ENCODE measurements at regions not wholly inside any gene's neighbourhood (a gene's known extent, or its start where the extent isn't known, plus 50 kb on each side); places are given as distances from the start of the nearest gene placed in this dataset.
"Not testable (repeated sequence)": the region's sequence is repeated elsewhere in the genome, so short reads cannot be mapped to it uniquely, and the experiment has no call there.

DNA sequence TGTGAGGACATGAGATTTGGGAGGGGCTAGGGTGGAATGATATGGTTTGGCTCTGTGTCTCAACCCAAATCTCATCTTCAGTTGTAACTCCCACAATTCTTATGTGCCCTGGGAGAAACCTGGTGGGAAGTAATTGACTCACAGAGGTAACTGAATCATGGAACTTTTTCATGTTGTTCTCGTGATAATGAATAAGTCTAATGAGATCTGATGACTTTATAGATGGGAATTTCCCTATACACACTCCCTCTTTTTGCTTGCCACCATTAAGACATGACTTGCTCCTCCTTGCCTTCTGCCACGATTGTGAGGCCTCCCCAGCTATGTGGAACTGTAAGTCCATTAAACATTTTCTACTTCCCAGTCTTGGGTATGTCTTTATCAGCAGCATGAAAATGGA, 253.2 kb upstream of the GK2 start:
- no peak for TF ChIP-seq EP300 (IDR thresholded peaks at IDR 0.05)
- no peak for TF ChIP-seq CTCF (IDR thresholded peaks at IDR 0.05)
- TF ChIP-seq POLR2A (IDR thresholded peaks at IDR 0.05) = no peak
- H3K27me3 ChIP-seq = no peaks in the 10 kb centered on the region
- no peak overlapping the region for H3K4me3 ChIP-seq
- WGBS, 2 donors = 86 to 89% methylated on average over 2 of the region's 2 CpGs
- H3K36me3 ChIP-seq = no peaks in the 10 kb centered on the region
- H3K27ac ChIP-seq = no peak overlapping the region
- DNase-seq (ENCODE audit: low spot score in 2 of 2) = no peak
- peaks cover 0 to 11% (median 0%) of the 10 kb centered on the region in 4 donors for H3K9me3 ChIP-seq
- no peaks in the 10 kb centered on the region for H3K4me1 ChIP-seq

DNA sequence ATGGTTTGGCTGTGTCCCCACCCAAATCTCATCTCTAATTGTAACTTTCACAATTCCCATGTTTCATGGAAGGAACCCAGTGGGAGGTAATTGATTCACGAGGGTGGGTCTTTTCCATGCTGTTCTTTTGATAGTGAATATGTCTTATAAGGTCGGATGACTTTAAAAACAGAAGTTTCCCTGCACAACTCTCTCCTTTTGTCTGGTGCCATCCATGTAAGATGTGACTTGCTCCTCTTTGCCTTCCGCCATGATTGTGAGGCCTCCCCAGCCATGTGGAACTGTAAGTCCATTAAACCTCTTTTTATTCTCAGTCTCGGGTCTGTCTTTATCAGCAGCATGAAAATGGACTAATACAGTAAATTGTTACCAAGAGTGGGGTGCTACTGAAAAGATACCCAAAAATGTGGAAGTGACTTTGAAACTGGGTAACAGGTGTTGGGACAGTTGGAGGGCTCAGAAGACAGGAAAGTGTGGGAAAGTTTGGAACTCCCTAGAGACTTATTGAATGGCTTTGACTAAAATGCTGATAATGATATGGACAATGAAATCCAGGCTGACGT, 251.4 kb upstream of the GK2 start:
- H3K36me3 ChIP-seq; H3K4me1 ChIP-seq; H3K4me3 ChIP-seq; H3K27me3 ChIP-seq; DNase-seq (ENCODE audit: low spot score in 2 of 2); H3K27ac ChIP-seq: not testable (repeated sequence)
- H3K9me3 ChIP-seq = peaks cover 0 to 11% (median 0%) of the 10 kb centered on the region in 4 donors
- WGBS, 2 donors = 51 to 67% methylated on average over 5 of the region's 5 CpGs

DNA sequence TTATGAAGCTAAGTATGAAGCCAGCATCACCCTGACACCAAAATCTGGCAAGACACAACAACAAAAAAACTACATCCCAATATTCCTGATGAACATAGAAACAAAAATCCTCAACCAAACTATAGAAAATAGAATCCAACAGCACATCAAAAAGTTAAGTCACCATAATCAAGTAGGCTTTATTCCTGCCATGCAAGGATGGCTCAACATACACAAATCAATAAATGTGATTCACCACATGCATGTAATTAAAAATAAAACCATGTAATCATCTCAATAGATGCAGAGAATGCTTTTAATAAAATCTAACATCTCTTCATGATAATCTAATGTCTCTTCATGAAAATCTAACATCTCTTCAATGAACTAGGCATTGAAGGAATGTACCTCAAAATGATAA, 249.4 kb upstream of the GK2 start:
- Histone ChIP-seq H3K27ac (no peak overlapping the region), H3K36me3 (no peaks in the 10 kb centered on the region), H3K27me3 (no peaks in the 10 kb centered on the region), H3K4me3 (no peak overlapping the region), H3K4me1 (peaks cover 0 to 5% (median 0%) of the 10 kb centered on the region in 4 donors), H3K9me3 (peaks cover 0 to 11% (median 0%) of the 10 kb centered on the region in 4 donors)
- TF ChIP-seq EP300 (IDR thresholded peaks at IDR 0.05) (no peak), POLR2A (IDR thresholded peaks at IDR 0.05) (no peak), CTCF (IDR thresholded peaks at IDR 0.05) (no peak)
- no peak for DNase-seq (ENCODE audit: low spot score in 2 of 2)

GRCh38 chr4:79653871-79654270, 245.8 kb upstream of the GK2 start:
- no peak for DNase-seq (ENCODE audit: low spot score in 2 of 2)
- WGBS, 2 donors = 76 to 77% methylated on average over 5 of the region's 5 CpGs
- Histone ChIP-seq H3K27me3 (no peaks in the 10 kb centered on the region), H3K4me3 (no peak overlapping the region), H3K4me1 (peaks cover 0 to 20% (median 0%) of the 10 kb centered on the region in 4 donors), H3K27ac (no peak overlapping the region), H3K36me3 (no peaks in the 10 kb centered on the region), H3K9me3 (peaks cover 0 to 11% (median 0%) of the 10 kb centered on the region in 4 donors)
- TF ChIP-seq EP300 (IDR thresholded peaks at IDR 0.05) = no peak
- no peak for TF ChIP-seq POLR2A (IDR thresholded peaks at IDR 0.05)
- no peak for TF ChIP-seq CTCF (IDR thresholded peaks at IDR 0.05)

- no peaks in the 10 kb centered on the region for H3K36me3 ChIP-seq
- TF ChIP-seq EP300 (IDR thresholded peaks at IDR 0.05) = no peak
- no peak for TF ChIP-seq POLR2A (IDR thresholded peaks at IDR 0.05)
- TF ChIP-seq CTCF (IDR thresholded peaks at IDR 0.05) = no peak
- peaks cover 0 to 10% (median 0%) of the 10 kb centered on the region in 4 donors for H3K9me3 ChIP-seq
- H3K27me3 ChIP-seq = no peaks in the 10 kb centered on the region
- H3K27ac ChIP-seq = no peak overlapping the region
- no peak overlapping the region for H3K4me3 ChIP-seq
- H3K4me1 ChIP-seq = peaks cover 0 to 20% (median 0%) of the 10 kb centered on the region in 4 donors
- DNase-seq (ENCODE audit: low spot score in 2 of 2) = no peak
Observed at GRCh38 chr4:79652738-79653137, 244.7 kb upstream of the GK2 start.

GRCh38 chr4:79652232-79652631, 244.2 kb upstream of the GK2 start:
- Histone ChIP-seq H3K9me3 (peaks cover 0 to 4% (median 0%) of the 10 kb centered on the region in 4 donors), H3K27me3 (no peaks in the 10 kb centered on the region), H3K36me3 (no peaks in the 10 kb centered on the region), H3K4me1 (peaks cover 0 to 20% (median 0%) of the 10 kb centered on the region in 4 donors), H3K4me3 (no peak overlapping the region), H3K27ac (peak overlapping the region in 1 of 4 donors; percentile 20)
- TF ChIP-seq CTCF (IDR thresholded peaks at IDR 0.05) (no peak), EP300 (IDR thresholded peaks at IDR 0.05) (peak in 1 of 2 donors; percentile 35)
- WGBS, 2 donors = 25 to 37% methylated on average over 4 of the region's 4 CpGs
- DNase-seq (ENCODE audit: low spot score in 2 of 2) = no peak

All from tibial nerve (tissue), 4 donors.